Endothelial cell of umbilical vein (primary cell): ENCODE measurements at regions not wholly inside any gene's neighbourhood (a gene's known extent, or its start where the extent isn't known, plus 50 kb on each side); places are given as distances from the start of the nearest gene placed in this dataset.

ENCODE experiments used
- CTCF ChIP-seq, 2 donors: IDR thresholded peaks; 1 replicate in 1 of 2; 2 replicates in 1 of 2; pipeline ENCODE4 v1.5.1; 2011; ENCODE audit warnings: low read length in 2 of 2, mild to moderate bottlenecking in 2 of 2, moderate library complexity in 2 of 2, control low read depth in 1 of 2, inconsistent platforms in 1 of 2, low read depth in 1 of 2; ENCODE audit not compliant: insufficient read depth in 1 of 2; ENCODE audit errors: extremely low read depth in 1 of 2
- EZH2 ChIP-seq: IDR thresholded peaks from 2 replicates; pipeline ENCODE4 v1.6.1; 2012; ENCODE audit warnings: borderline replicate concordance, low read depth, mild to moderate bottlenecking, moderate library complexity, low read length, inconsistent platforms; ENCODE audit not compliant: severe bottlenecking
- MAX ChIP-seq: IDR thresholded peaks from 2 replicates; pipeline ENCODE4 v1.6.1; 2011; ENCODE audit not compliant: insufficient read depth, insufficient read length
- POLR2A ChIP-seq: IDR thresholded peaks from 2 replicates; pipeline ENCODE4 v1.6.1; 2012; ENCODE audit warnings: low read depth, mild to moderate bottlenecking, control low read depth, low read length
- POLR2AphosphoS5 ChIP-seq: IDR thresholded peaks from 2 replicates; pipeline ENCODE4 v1.6.1; 2012; ENCODE audit warnings: low read depth, mild to moderate bottlenecking, control low read depth, low read length, moderate library complexity; ENCODE audit not compliant: insufficient read depth

- TF ChIP-seq POLR2AphosphoS5, result no peak
- no peak for TF ChIP-seq CTCF (IDR thresholded peaks at IDR 0.05; ENCODE audit: extremely low read depth in 1 of 2, insufficient read depth in 1 of 2, low read depth in 1 of 2, low read length in 2 of 2)
- TF ChIP-seq POLR2A, result no peak
- no peak for TF ChIP-seq MAX
- TF ChIP-seq EZH2, result no peak
These were observed 738.2 kb upstream of the ADGRL4 start for GRCh38 chr1:79744746-79745145.
